ENCODE measurements at regions not wholly inside any gene's neighbourhood (a gene's known extent, or its start where the extent isn't known, plus 50 kb on each side); places are given as distances from the start of the nearest gene placed in this dataset.

- TF ChIP-seq GTF2F1 (IDR thresholded peaks at IDR 0.05; ENCODE audit: borderline replicate concordance, low read depth, low read length), result no peak
- TF ChIP-seq YY1 (IDR thresholded peaks at IDR 0.05; ENCODE audit: low read depth, low read length), result no peak
- TF ChIP-seq GABPA (IDR thresholded peaks at IDR 0.05; ENCODE audit: borderline replicate concordance, insufficient read depth, low read length), result no peak
- no peak for TF ChIP-seq KDM4A (IDR thresholded peaks at IDR 0.05; ENCODE audit: low read depth, low read length, severe bottlenecking)
Measured at GRCh38 chr5:35478856-35479682, 138.6 kb upstream of the SPEF2 start (continued).

Measured in H1 (cell line).